K562 (cell line): ENCODE measurements at regions not wholly inside any gene's neighbourhood (a gene's known extent, or its start where the extent isn't known, plus 50 kb on each side); places are given as distances from the start of the nearest gene placed in this dataset.

Experiments
- BACH1 ChIP-seq: fragments of 200-800 bp; sonication (Bioruptor generic); IDR thresholded peaks from 2 replicates; pipeline ENCODE4 v1.6.1; 2016; ENCODE audit warnings: missing genetic modification characterization, missing compliant biosample characterization
- CHD1 ChIP-seq: fragments of 200-600 bp; sonication (generic); IDR thresholded peaks from one replicate; pipeline ENCODE4 v1.6.1; 2012; ENCODE audit warnings: mild to moderate bottlenecking, moderate library complexity, low read length, inconsistent platforms
- DIDO1 ChIP-seq: fragments of 450-650 bp; IDR thresholded peaks from 2 replicates; pipeline ENCODE4 v1.6.1; 2016; ENCODE audit warnings: low read depth, missing biosample characterization, missing genetic modification characterization
- EHMT2 ChIP-seq: fragments of 450-650 bp; IDR thresholded peaks from 2 replicates; pipeline ENCODE4 v1.6.1; 2018; ENCODE audit warnings: antibody characterized with exemption
- EP400 ChIP-seq: fragments of 450-650 bp; IDR thresholded peaks from 2 replicates; pipeline ENCODE4 v1.6.1; 2017; ENCODE audit warnings: antibody characterized with exemption, mild to moderate bottlenecking, moderate library complexity
- FOXK1 ChIP-seq: sonication (generic); formaldehyde crosslinking; IDR thresholded peaks from 2 replicates; pipeline ENCODE4 v1.8.0; 2022; ENCODE audit warnings: missing genetic modification reagents, mild to moderate bottlenecking, borderline replicate concordance
- FOXM1 ChIP-seq, 2 experiments: fragments of 450-650 bp in 1 of 2; sonication (generic) in 1 of 2; formaldehyde crosslinking in 1 of 2; IDR thresholded peaks; 2 replicates each; pipeline versions ENCODE4 v1.6.1 to v1.9.0; 2017 to 2022; ENCODE audit warnings: low read depth in 2 of 2, mild to moderate bottlenecking in 2 of 2, missing genetic modification reagents in 1 of 2, moderate library complexity in 1 of 2
- HIVEP1 ChIP-seq: fragments of 250-450 bp; sonication (Bioruptor Pico); IDR thresholded peaks from 2 replicates; pipeline ENCODE4 v1.4.0; 2020; ENCODE audit warnings: mild to moderate bottlenecking
- HMG20B ChIP-seq: fragments of 250-450 bp; sonication (Bioruptor Pico); IDR thresholded peaks from 2 replicates; pipeline ENCODE4 v1.5.0; 2021; ENCODE audit warnings: mild to moderate bottlenecking
- MAFG ChIP-seq: fragments of 450-650 bp; conservative IDR thresholded peaks from 2 replicates; pipeline ENCODE4 v1.6.1; 2016; ENCODE audit warnings: missing genetic modification characterization, missing compliant biosample characterization
- NFE2 ChIP-seq: IDR thresholded peaks from 2 replicates; pipeline ENCODE4 v1.6.1; 2014; ENCODE audit warnings: antibody characterized with exemption, low read depth
- PCBP1 ChIP-seq: fragments of 200-400 bp; formaldehyde crosslinking; IDR thresholded peaks from 2 replicates; pipeline ENCODE4 v1.6.1; 2018; ENCODE audit warnings: mild to moderate bottlenecking, low read depth, low read length; ENCODE audit not compliant: poor library complexity, severe bottlenecking
- RB1 ChIP-seq: fragments of 450-650 bp; IDR thresholded peaks from 2 replicates; pipeline ENCODE4 v1.6.1; 2017; ENCODE audit warnings: low read depth, mild to moderate bottlenecking
- SMAD4 ChIP-seq: fragments of 250-450 bp; sonication (Bioruptor Pico); conservative IDR thresholded peaks from 2 replicates; pipeline ENCODE4 v1.8.0; 2021; ENCODE audit warnings: inconsistent platforms, mild to moderate bottlenecking, moderate library complexity
- SPI1 ChIP-seq: IDR thresholded peaks from 2 replicates; pipeline ENCODE4 v1.6.1; 2011; ENCODE audit warnings: low read depth, low read length, control low read depth, borderline replicate concordance
- ZNF133 ChIP-seq: fragments of 250-450 bp; sonication (Bioruptor Pico); IDR thresholded peaks from 2 replicates; pipeline ENCODE4 v1.4.0; 2020; ENCODE audit warnings: mild to moderate bottlenecking
- ZNF197 ChIP-seq: fragments of 200-800 bp; sonication (Bioruptor generic); IDR thresholded peaks from 2 replicates; pipeline ENCODE4 v1.6.1; 2016; ENCODE audit warnings: low read depth, missing genetic modification characterization, missing compliant biosample characterization
- ZNF23 ChIP-seq: fragments of 250-450 bp; sonication (Bioruptor Pico); IDR thresholded peaks from 2 replicates; pipeline ENCODE4 v1.4.0; 2020; ENCODE audit warnings: mild to moderate bottlenecking
- ZNF507 ChIP-seq: conservative IDR thresholded peaks from 2 replicates; pipeline ENCODE4 v1.6.1; 2017; ENCODE audit warnings: missing genetic modification characterization, missing compliant biosample characterization
- ZNF717 ChIP-seq: fragments of 250-450 bp; sonication (Bioruptor Pico); IDR thresholded peaks from 2 replicates; pipeline ENCODE4 v1.5.0; 2021
- TF ChIP-seq, protein P1 (sequence below): sonication (generic); formaldehyde crosslinking; IDR thresholded peaks from 2 replicates; pipeline ENCODE4 v1.8.1; 2023; ENCODE audit warnings: mild to moderate bottlenecking, missing genetic modification reagents
- TF ChIP-seq, protein P2 (sequence below): fragments of 250-450 bp; sonication (Bioruptor Pico); IDR thresholded peaks from 2 replicates; pipeline ENCODE4 v1.8.0; 2021; ENCODE audit warnings: mild to moderate bottlenecking, moderate library complexity
- TF ChIP-seq, protein P3 (sequence below): sonication (generic); formaldehyde crosslinking; IDR thresholded peaks from 2 replicates; pipeline ENCODE4 v1.8.1; 2022; ENCODE audit warnings: missing genetic modification reagents
- TF ChIP-seq, protein P4 (sequence below): fragments of 200-400 bp; formaldehyde crosslinking; IDR thresholded peaks from 2 replicates; pipeline ENCODE4 v1.6.1; 2017; ENCODE audit warnings: mild to moderate bottlenecking, low read depth, low read length, moderate library complexity

DNA sequence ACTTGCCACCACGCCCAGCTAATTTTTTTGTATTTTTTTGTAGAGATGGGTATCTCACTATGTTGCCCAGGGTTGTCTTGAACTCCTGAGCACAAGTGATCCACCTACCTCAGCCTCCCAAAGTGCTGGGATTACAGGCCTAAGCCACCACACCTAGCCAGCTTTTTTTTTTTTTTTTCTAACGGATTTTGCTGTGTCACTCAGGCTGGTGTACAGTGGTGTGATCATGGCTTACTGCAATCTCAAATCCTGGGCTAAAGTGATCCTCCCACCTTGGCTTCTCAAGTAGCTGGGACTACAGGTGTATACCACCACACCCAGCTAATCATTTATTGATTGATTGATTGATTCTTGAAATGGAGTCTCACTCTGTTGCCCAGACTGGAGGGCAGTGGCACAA lies 106.0 kb upstream of the TRIM24 start (continued):
- TF ChIP-seq MAFG (tag) (peak; percentile 95), SPI1 (no peak), DIDO1 (tag) (no peak), EHMT2 (peak; percentile 67; the same call in 1 of the 2 replicates), ZNF23 (CRISPR knock-in tag) (no peak), BACH1 (peak; percentile 50; the same call in 1 of the 2 replicates), ZNF507 (tag) (no peak), ZNF717 (CRISPR knock-in tag) (no peak), FOXM1 (IDR thresholded peaks at IDR 0.05; ENCODE audit: low read depth) (no peak), FOXM1 (CRISPR knock-in tag; IDR thresholded peaks at IDR 0.05; ENCODE audit: low read depth) (no peak), ZNF197 (CRISPR knock-in tag) (no peak), NFE2 (peak; percentile 94), ZNF133 (CRISPR knock-in tag) (no peak), HIVEP1 (CRISPR knock-in tag) (no peak), CHD1 (no peak), RB1 (no peak), EP400 (no peak), FOXK1 (no peak), SMAD4 (CRISPR knock-in tag) (peak; percentile 48; the same call in 1 of the 2 replicates), HMG20B (CRISPR knock-in tag) (no peak), PCBP1 (no peak)
- TF ChIP-seq, protein P1, sequence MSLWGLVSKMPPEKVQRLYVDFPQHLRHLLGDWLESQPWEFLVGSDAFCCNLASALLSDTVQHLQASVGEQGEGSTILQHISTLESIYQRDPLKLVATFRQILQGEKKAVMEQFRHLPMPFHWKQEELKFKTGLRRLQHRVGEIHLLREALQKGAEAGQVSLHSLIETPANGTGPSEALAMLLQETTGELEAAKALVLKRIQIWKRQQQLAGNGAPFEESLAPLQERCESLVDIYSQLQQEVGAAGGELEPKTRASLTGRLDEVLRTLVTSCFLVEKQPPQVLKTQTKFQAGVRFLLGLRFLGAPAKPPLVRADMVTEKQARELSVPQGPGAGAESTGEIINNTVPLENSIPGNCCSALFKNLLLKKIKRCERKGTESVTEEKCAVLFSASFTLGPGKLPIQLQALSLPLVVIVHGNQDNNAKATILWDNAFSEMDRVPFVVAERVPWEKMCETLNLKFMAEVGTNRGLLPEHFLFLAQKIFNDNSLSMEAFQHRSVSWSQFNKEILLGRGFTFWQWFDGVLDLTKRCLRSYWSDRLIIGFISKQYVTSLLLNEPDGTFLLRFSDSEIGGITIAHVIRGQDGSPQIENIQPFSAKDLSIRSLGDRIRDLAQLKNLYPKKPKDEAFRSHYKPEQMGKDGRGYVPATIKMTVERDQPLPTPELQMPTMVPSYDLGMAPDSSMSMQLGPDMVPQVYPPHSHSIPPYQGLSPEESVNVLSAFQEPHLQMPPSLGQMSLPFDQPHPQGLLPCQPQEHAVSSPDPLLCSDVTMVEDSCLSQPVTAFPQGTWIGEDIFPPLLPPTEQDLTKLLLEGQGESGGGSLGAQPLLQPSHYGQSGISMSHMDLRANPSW (CRISPR knock-in tag), result 0 out of 2 replicates have a peak, but pooled peaks have one; percentile 25
- TF ChIP-seq, protein P2, sequence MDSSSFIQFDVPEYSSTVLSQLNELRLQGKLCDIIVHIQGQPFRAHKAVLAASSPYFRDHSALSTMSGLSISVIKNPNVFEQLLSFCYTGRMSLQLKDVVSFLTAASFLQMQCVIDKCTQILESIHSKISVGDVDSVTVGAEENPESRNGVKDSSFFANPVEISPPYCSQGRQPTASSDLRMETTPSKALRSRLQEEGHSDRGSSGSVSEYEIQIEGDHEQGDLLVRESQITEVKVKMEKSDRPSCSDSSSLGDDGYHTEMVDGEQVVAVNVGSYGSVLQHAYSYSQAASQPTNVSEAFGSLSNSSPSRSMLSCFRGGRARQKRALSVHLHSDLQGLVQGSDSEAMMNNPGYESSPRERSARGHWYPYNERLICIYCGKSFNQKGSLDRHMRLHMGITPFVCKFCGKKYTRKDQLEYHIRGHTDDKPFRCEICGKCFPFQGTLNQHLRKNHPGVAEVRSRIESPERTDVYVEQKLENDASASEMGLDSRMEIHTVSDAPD (CRISPR knock-in tag), result no peak
- TF ChIP-seq, protein P3, sequence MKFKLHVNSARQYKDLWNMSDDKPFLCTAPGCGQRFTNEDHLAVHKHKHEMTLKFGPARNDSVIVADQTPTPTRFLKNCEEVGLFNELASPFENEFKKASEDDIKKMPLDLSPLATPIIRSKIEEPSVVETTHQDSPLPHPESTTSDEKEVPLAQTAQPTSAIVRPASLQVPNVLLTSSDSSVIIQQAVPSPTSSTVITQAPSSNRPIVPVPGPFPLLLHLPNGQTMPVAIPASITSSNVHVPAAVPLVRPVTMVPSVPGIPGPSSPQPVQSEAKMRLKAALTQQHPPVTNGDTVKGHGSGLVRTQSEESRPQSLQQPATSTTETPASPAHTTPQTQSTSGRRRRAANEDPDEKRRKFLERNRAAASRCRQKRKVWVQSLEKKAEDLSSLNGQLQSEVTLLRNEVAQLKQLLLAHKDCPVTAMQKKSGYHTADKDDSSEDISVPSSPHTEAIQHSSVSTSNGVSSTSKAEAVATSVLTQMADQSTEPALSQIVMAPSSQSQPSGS (CRISPR knock-in tag), result no peak
- TF ChIP-seq, protein P4, sequence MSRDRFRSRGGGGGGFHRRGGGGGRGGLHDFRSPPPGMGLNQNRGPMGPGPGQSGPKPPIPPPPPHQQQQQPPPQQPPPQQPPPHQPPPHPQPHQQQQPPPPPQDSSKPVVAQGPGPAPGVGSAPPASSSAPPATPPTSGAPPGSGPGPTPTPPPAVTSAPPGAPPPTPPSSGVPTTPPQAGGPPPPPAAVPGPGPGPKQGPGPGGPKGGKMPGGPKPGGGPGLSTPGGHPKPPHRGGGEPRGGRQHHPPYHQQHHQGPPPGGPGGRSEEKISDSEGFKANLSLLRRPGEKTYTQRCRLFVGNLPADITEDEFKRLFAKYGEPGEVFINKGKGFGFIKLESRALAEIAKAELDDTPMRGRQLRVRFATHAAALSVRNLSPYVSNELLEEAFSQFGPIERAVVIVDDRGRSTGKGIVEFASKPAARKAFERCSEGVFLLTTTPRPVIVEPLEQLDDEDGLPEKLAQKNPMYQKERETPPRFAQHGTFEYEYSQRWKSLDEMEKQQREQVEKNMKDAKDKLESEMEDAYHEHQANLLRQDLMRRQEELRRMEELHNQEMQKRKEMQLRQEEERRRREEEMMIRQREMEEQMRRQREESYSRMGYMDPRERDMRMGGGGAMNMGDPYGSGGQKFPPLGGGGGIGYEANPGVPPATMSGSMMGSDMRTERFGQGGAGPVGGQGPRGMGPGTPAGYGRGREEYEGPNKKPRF, result no peak
